Occipital lobe (tissue), 1 donor: ENCODE measurements at regions not wholly inside any gene's neighbourhood (a gene's known extent, or its start where the extent isn't known, plus 50 kb on each side); places are given as distances from the start of the nearest gene placed in this dataset.
"Not testable (repeated sequence)": the region's sequence is repeated elsewhere in the genome, so short reads cannot be mapped to it uniquely, and the experiment has no call there.

Experiments used
- DNase-seq: peaks from one replicate; lab custom pipeline; 2025; lab: John Stamatoyannopoulos, UW

- DNase-seq = no peak
Observed at GRCh38 chr19:28126135-28126898, 1086.6 kb downstream of the UQCRFS1 start.

- no peak for DNase-seq
Observed at GRCh38 chr19:28122734-28123133, 1090.2 kb downstream of the UQCRFS1 start.

- DNase-seq = no peak
Observed at GRCh38 chr19:28118235-28118634, 1094.7 kb downstream of the UQCRFS1 start.

GRCh38 chr19:28117143-28117542, 1095.8 kb downstream of the UQCRFS1 start:
- no peak for DNase-seq

GRCh38 chr19:28116379-28116778, 1096.6 kb downstream of the UQCRFS1 start:
- not testable (repeated sequence) for DNase-seq

- DNase-seq = no peak
Observed at GRCh38 chr19:28103921-28104320, 1109.0 kb downstream of the UQCRFS1 start.

- not testable (repeated sequence) for DNase-seq
Observed at GRCh38 chr19:28084659-28085157, 1128.2 kb downstream of the UQCRFS1 start.

GRCh38 chr19:28076628-28077027, 1136.3 kb downstream of the UQCRFS1 start:
- no peak for DNase-seq

GRCh38 chr19:28075229-28075628, 1137.7 kb downstream of the UQCRFS1 start:
- no peak for DNase-seq

GRCh38 chr19:28074773-28075172, 1138.2 kb downstream of the UQCRFS1 start:
- no peak for DNase-seq

GRCh38 chr19:28067882-28068281, 1145.1 kb downstream of the UQCRFS1 start:
- DNase-seq = no peak

GRCh38 chr19:28066988-28067387, 1146.0 kb downstream of the UQCRFS1 start:
- no peak for DNase-seq

- DNase-seq = no peak
Observed at GRCh38 chr19:28066161-28066560, 1146.8 kb downstream of the UQCRFS1 start.

- no peak for DNase-seq
Observed at GRCh38 chr19:28065026-28065425, 1147.9 kb downstream of the UQCRFS1 start.

- no peak for DNase-seq
Observed at GRCh38 chr19:28063702-28064101, 1149.2 kb downstream of the UQCRFS1 start.

GRCh38 chr19:28061111-28061510, 1151.8 kb downstream of the UQCRFS1 start:
- DNase-seq = no peak

- not testable (repeated sequence) for DNase-seq
Observed at GRCh38 chr19:28057026-28057425, 1155.9 kb downstream of the UQCRFS1 start.

- DNase-seq = no peak
Observed at GRCh38 chr19:28051047-28051446, 1161.9 kb downstream of the UQCRFS1 start.

GRCh38 chr19:28049875-28050274, 1163.1 kb downstream of the UQCRFS1 start:
- no peak for DNase-seq

- no peak for DNase-seq
Observed at GRCh38 chr19:28046932-28047331, 1166.0 kb downstream of the UQCRFS1 start.

GRCh38 chr19:28045621-28046020, 1167.3 kb downstream of the UQCRFS1 start:
- no peak for DNase-seq

- no peak for DNase-seq
Observed at GRCh38 chr19:28044477-28044876, 1168.5 kb downstream of the UQCRFS1 start.

GRCh38 chr19:28042516-28042915, 1170.4 kb downstream of the UQCRFS1 start:
- no peak for DNase-seq
